Thoracic aorta (tissue), 2 donors: ENCODE measurements at regions not wholly inside any gene's neighbourhood (a gene's known extent, or its start where the extent isn't known, plus 50 kb on each side); places are given as distances from the start of the nearest gene placed in this dataset.

Experiments
- ATAC-seq: fragments of 150-250 bp; one replicate; pipeline ENCODE4 v1.8.0; 2017; ENCODE audit warnings: low read depth; ENCODE audit not compliant: insufficient number of reproducible peaks, low FRiP score
- DNase-seq: peaks from one replicate; pipeline ENCODE4 v3.0.0-alpha.2; 2020; ENCODE audit warnings: low spot score
- H3K27ac ChIP-seq, 2 donors: fragments of 200-600 bp; sonication (generic); 1 replicate in 1 of 2; 2 replicates in 1 of 2; pipeline ENCODE4 v1.5.1; 2016; ENCODE audit warnings: mild to moderate bottlenecking in 2 of 2, moderate library complexity in 2 of 2
- H3K27me3 ChIP-seq: fragments of 200-600 bp; sonication (generic); replicated peaks from 2 replicates; pipeline ENCODE4 v1.6.0; 2016; ENCODE audit warnings: mild to moderate bottlenecking; ENCODE audit not compliant: insufficient read depth
- H3K36me3 ChIP-seq: fragments of 200-600 bp; sonication (generic); one replicate; pipeline ENCODE4 v1.5.1; 2016
- H3K4me1 ChIP-seq, 2 donors: fragments of 200-600 bp; sonication (generic); 1 replicate in 1 of 2; 2 replicates in 1 of 2; pipeline versions ENCODE4 v1.5.1 to v1.6.0; 2016; ENCODE audit warnings: low read depth in 2 of 2, mild to moderate bottlenecking in 1 of 2; ENCODE audit not compliant: control insufficient read depth in 1 of 2
- H3K4me3 ChIP-seq: fragments of 200-600 bp; sonication (generic); 2 replicates; pipeline ENCODE4 v1.5.1; 2016; ENCODE audit warnings: mild to moderate bottlenecking
- H3K9me3 ChIP-seq: fragments of 200-600 bp; sonication (generic); 2 replicates; pipeline ENCODE4 v1.5.1; 2016
- TF ChIP-seq, protein P1 (sequence below): fragments of 200-600 bp; sonication (generic); IDR thresholded peaks from one replicate; pipeline ENCODE4 v1.5.1; 2019; ENCODE audit warnings: antibody characterized with exemption

DNA sequence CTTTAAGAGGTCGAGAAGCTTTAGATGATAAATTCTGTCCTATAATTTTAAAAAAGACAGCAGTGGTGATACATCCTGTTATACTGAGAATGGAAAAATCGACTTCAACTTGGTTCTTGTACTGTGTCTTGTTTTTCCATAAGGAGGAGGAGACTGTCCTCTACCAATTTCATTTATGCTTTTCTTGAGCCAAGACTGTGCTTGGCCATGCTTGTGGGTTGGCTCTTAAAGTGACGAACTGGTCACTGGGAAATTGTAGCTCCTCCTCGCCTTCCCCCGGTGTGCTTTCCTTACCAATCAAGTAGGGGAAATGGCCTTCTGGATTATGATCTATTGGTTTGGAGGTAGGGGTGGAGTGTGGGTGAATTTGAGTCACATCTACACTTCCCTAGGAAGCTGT is 67.1 kb upstream of the HSPB3 start:
- no peaks in the 10 kb centered on the region for H3K9me3 ChIP-seq
- no peaks in the 10 kb centered on the region for H3K27me3 ChIP-seq
- DNase-seq (no peak), ATAC-seq (peak; percentile 46)
- H3K36me3 ChIP-seq = no peaks in the 10 kb centered on the region
- H3K27ac ChIP-seq = peak overlapping the region; percentile 33 to 69
- H3K4me3 ChIP-seq = no peak overlapping the region
- H3K4me1 ChIP-seq = peaks cover 18 to 34% of the 10 kb centered on the region in 2 donors
- TF ChIP-seq, protein P1, sequence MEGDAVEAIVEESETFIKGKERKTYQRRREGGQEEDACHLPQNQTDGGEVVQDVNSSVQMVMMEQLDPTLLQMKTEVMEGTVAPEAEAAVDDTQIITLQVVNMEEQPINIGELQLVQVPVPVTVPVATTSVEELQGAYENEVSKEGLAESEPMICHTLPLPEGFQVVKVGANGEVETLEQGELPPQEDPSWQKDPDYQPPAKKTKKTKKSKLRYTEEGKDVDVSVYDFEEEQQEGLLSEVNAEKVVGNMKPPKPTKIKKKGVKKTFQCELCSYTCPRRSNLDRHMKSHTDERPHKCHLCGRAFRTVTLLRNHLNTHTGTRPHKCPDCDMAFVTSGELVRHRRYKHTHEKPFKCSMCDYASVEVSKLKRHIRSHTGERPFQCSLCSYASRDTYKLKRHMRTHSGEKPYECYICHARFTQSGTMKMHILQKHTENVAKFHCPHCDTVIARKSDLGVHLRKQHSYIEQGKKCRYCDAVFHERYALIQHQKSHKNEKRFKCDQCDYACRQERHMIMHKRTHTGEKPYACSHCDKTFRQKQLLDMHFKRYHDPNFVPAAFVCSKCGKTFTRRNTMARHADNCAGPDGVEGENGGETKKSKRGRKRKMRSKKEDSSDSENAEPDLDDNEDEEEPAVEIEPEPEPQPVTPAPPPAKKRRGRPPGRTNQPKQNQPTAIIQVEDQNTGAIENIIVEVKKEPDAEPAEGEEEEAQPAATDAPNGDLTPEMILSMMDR = no peak

DNA sequence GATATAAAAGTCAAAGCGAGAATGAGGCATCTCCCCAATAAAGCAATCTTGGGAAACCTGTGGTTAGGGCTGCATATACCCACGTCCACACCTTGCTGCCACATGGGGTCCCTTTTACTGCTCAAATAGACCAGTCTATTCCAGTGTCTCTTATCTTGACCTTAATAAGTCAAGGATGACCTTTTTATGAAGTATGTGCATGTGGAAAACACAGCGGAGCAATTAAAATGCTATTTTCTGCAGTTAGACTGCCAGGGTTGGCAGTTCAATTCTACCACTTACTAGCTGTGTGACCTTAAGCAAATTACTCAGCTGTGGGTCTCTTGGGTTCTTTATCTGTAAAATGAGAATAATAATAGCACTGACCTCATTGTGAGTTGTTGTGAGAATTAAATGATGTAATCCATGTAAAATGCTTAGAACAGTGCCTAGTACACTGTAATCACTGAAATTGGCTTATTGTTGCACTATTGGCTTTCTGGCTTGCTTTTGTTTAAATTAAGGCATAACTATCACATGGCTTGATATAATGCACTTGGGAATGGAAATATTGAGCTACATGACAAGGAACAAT is 67.8 kb upstream of the HSPB3 start:
- ATAC-seq = peak; percentile 88
- H3K4me1 ChIP-seq = peaks cover 18 to 34% of the 10 kb centered on the region in 2 donors
- H3K36me3 ChIP-seq = no peaks in the 10 kb centered on the region
- H3K4me3 ChIP-seq = peak overlapping the region; percentile 2
- no peaks in the 10 kb centered on the region for H3K9me3 ChIP-seq
- no peaks in the 10 kb centered on the region for H3K27me3 ChIP-seq
- TF ChIP-seq, protein P1 = no peak
- peak overlapping the region; percentile 33 to 69 for H3K27ac ChIP-seq
- DNase-seq = no peak

DNA sequence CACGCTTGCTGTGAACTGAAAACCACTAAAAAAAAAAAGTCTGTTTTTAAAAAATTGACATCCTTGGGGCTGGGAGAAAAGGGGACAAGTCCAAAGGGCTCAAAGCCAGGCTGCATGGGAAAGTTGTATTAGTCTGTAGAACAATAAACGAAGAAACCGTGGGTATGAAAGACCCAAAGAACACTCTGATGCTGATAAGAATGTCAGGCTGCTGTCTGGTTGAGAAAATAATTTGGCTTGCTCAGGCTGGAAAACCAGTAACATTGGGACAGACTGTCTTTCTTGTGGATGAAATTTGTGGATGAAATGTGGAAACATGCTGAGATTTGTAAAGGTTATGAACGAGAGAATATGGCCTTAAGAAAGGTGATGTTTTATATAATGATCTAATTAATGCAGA is 68.5 kb upstream of the HSPB3 start:
- Histone ChIP-seq H3K4me3 (no peak overlapping the region), H3K9me3 (no peaks in the 10 kb centered on the region), H3K36me3 (no peaks in the 10 kb centered on the region), H3K27me3 (no peaks in the 10 kb centered on the region), H3K4me1 (peaks cover 18 to 34% of the 10 kb centered on the region in 2 donors), H3K27ac (peak overlapping the region; percentile 33 to 47)
- ATAC-seq (no peak), DNase-seq (no peak)
- TF ChIP-seq, protein P1 = no peak

DNA sequence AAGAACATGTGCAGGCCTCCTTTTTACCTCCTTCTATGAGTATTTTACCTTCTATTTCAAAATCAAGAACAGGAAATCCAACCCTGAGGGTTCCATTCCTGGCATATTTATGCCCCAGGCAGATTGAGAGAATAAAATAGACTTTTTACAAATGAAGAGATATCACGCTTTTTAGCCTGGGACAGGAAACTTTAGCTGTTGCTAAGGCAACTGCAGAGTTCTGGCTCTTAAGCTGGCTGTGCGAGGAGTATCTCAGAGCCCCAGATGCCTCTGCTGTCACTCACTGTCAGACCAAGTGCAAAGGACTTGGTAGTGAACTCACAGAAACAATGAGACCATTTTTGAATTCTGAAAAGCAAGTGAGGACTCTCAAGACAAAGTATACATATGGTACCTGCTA is 69.5 kb upstream of the HSPB3 start:
- peaks cover 18 to 34% of the 10 kb centered on the region in 2 donors for H3K4me1 ChIP-seq
- no peaks in the 10 kb centered on the region for H3K9me3 ChIP-seq
- no peaks in the 10 kb centered on the region for H3K27me3 ChIP-seq
- H3K36me3 ChIP-seq = no peaks in the 10 kb centered on the region
- no peak for DNase-seq
- ATAC-seq = no peak
- TF ChIP-seq, protein P1 = no peak
- H3K27ac ChIP-seq = peak overlapping the region; percentile 33 to 47
- H3K4me3 ChIP-seq = no peak overlapping the region

DNA sequence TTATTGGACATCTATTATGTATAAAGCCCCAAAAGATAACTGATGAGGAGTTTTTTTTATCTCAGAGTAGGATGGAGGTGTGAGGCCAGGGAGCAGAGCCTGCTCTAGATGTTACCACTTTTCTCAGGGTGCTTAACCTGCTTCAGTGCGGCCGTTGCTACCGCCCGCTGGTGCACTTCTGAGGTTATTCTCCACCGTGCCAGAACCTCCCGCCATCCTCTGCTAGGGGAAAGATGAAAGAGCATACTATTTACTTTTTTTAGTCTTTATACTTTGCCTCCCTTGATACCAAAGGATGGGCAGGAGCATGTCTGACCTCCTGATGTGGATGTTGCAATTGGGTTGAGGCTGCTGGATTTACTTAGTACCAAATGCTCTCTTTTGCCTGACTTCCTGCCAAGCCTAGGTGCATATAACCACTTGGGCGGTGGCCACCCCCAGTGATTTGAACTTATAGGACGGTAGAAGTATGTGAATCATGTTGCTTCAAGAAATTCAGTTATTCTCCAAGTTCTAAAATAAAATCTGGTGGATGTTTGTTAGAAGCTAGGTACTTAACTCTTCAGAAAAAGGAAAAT is 71.1 kb upstream of the HSPB3 start:
- H3K9me3 ChIP-seq = no peaks in the 10 kb centered on the region
- no peaks in the 10 kb centered on the region for H3K36me3 ChIP-seq
- no peak for DNase-seq
- H3K4me3 ChIP-seq = no peak overlapping the region
- H3K27me3 ChIP-seq = no peaks in the 10 kb centered on the region
- H3K27ac ChIP-seq = no peak overlapping the region
- TF ChIP-seq, protein P1 = no peak
- H3K4me1 ChIP-seq = peaks cover 18 to 34% of the 10 kb centered on the region in 2 donors
- no peak for ATAC-seq
